ENCODE measurements at regions not wholly inside any gene's neighbourhood (a gene's known extent, or its start where the extent isn't known, plus 50 kb on each side); places are given as distances from the start of the nearest gene placed in this dataset.

GRCh38 chr16:48435318-48435680 lies 50.1 kb upstream of the SIAH1 start:
- Histone ChIP-seq H3K4me1 (ENCODE audit: low read length) (peaks cover 29% of the 10 kb centered on the region), H2AFZ (ENCODE audit: low read depth, low read length) (no peak overlapping the region)
- TF ChIP-seq EZH2phosphoT487 (IDR thresholded peaks at IDR 0.05; ENCODE audit: low read depth) = no peak

More at GRCh38 chr16:48435318-48435680, 50.1 kb upstream of the SIAH1 start:
- Histone ChIP-seq H3K27me3 (ENCODE audit: low read depth, low read length) (peaks cover 24% of the 10 kb centered on the region), H3K9ac (ENCODE audit: low read length) (no peak overlapping the region), H3K79me2 (ENCODE audit: low read length) (no peaks in the 10 kb centered on the region), H3K4me3 (ENCODE audit: low read length) (no peak overlapping the region), H3K4me2 (ENCODE audit: low read length) (no peak overlapping the region), H4K20me1 (ENCODE audit: insufficient read depth, low read length) (no peaks in the 10 kb centered on the region), H3K27ac (ENCODE audit: low read length) (no peak overlapping the region), H3K36me3 (replicated peaks; ENCODE audit: low read depth, low read length) (no peaks in the 10 kb centered on the region), H3K9me3 (ENCODE audit: insufficient read depth, low read length) (no peaks in the 10 kb centered on the region)

Measured in OCI-LY3 (cell line).